K562 (cell line): ENCODE measurements at regions not wholly inside any gene's neighbourhood (a gene's known extent, or its start where the extent isn't known, plus 50 kb on each side); places are given as distances from the start of the nearest gene placed in this dataset.

Source experiments
- ATAC-seq: fragments of 200-7000 bp; cut with Tn5 transposase; 3 replicates; pipeline ENCODE4 v1.9.1; 2020; ENCODE audit warnings: moderate library complexity
- BruUV-seq: library from RNA; stranded (reverse); fragments of 400-500 nt; replicated peaks from 2 replicates; lab custom pipeline; 2021; lab: Mats Ljungman, UMichigan
- CTCF ChIA-PET: fragments of 300-600 bp; formaldehyde crosslinking; extraction: SDS; loops from one replicate; lab custom pipeline; 2021; ENCODE audit warnings: low intra/inter-chr PET ratio; lab: Yijun Ruan, JAX
- POLR2A ChIA-PET: fragments of 300-600, 350-650 bp; sonication (Branson Sonifier 250); formaldehyde crosslinking; extraction: SDS; loops from one replicate; lab custom pipeline; 2021; ENCODE audit warnings: antibody characterized with exemption, inconsistent platforms; lab: Yijun Ruan, JAX
- DNase-seq, 4 experiments: peaks; one replicate each; pipeline versions ENCODE4 v3.0.0 to v3.0.0-alpha.2; 2011 to 2018; ENCODE audit warnings: low spot score in 3 of 4, mixed read lengths in 3 of 4; ENCODE audit errors: extremely low read depth in 1 of 4
- FAIRE-seq: peaks from 2 replicates; lab custom pipeline; 2011; peaks lifted over from hg19 to GRCh38; lab: Jason Lieb, UNC
- H2AFZ ChIP-seq: 2 replicates; pipeline ENCODE4 v1.6.0; 2011; ENCODE audit warnings: low read depth, low read length, control low read depth, inconsistent platforms
- H3K27ac ChIP-seq: fragments of 200-600 bp; 3 replicates; pipeline ENCODE4 v1.8.0; 2011; ENCODE audit warnings: low read depth, mild to moderate bottlenecking, control low read depth, inconsistent platforms, low read length, moderate library complexity, mixed read lengths; ENCODE audit errors: extremely low read depth
- H3K27me3 ChIP-seq, 2 experiments: fragments of 300-600 bp in 1 of 2; 2 replicates in 1 of 2; 3 replicates in 1 of 2; pipeline versions ENCODE4 v1.6.0 to v1.8.0; 2011; ENCODE audit warnings: inconsistent platforms in 2 of 2, low read length in 2 of 2, mild to moderate bottlenecking in 1 of 2, mixed read lengths in 1 of 2, moderate library complexity in 1 of 2; ENCODE audit not compliant: control insufficient read depth in 2 of 2, insufficient read depth in 2 of 2
- H3K36me3 ChIP-seq: fragments of 300-600 bp; 3 replicates; pipeline ENCODE4 v1.8.0; 2011; ENCODE audit warnings: mild to moderate bottlenecking, low read length, inconsistent platforms; ENCODE audit not compliant: control insufficient read depth, insufficient read depth
- H3K4me1 ChIP-seq, 2 experiments: fragments of 200-600 bp in 1 of 2; replicated peaks in 1 of 2; 2 replicates in 1 of 2; 3 replicates in 1 of 2; pipeline versions ENCODE4 v1.5.1 to v1.8.0; 2011; ENCODE audit warnings: inconsistent platforms in 2 of 2, low read length in 2 of 2, mild to moderate bottlenecking in 1 of 2, mixed read lengths in 1 of 2, moderate library complexity in 1 of 2; ENCODE audit not compliant: control insufficient read depth in 2 of 2, insufficient read depth in 2 of 2
- H3K4me2 ChIP-seq: 2 replicates; pipeline ENCODE4 v1.6.1; 2011; ENCODE audit warnings: low read length, control low read depth, inconsistent platforms, mixed read lengths; ENCODE audit not compliant: insufficient read depth
- H3K4me3 ChIP-seq: fragments of 200-600 bp; sonication (generic), shearing (Covaris generic); 2 replicates; pipeline ENCODE4 v1.5.1; 2016; ENCODE audit warnings: control low read depth, inconsistent platforms
- H3K79me2 ChIP-seq: fragments of 200-600 bp; 3 replicates; pipeline ENCODE4 v1.8.0; 2011; ENCODE audit warnings: low read length, inconsistent platforms; ENCODE audit not compliant: control insufficient read depth, insufficient read depth
- H3K9ac ChIP-seq, 2 experiments: 2 replicates each; pipeline versions ENCODE4 v1.6.0 to v1.6.1; 2011; ENCODE audit warnings: low read depth in 2 of 2, low read length in 2 of 2, control low read depth in 1 of 2, inconsistent platforms in 1 of 2, mild to moderate bottlenecking in 1 of 2, mixed read lengths in 1 of 2; ENCODE audit not compliant: insufficient read depth in 1 of 2
- H3K9me1 ChIP-seq: one replicate; pipeline ENCODE4 v1.6.0; 2011; ENCODE audit warnings: inconsistent platforms, mild to moderate bottlenecking, low read length, moderate library complexity; ENCODE audit not compliant: control insufficient read depth, insufficient read depth
- H3K9me3 ChIP-seq: replicated peaks from 2 replicates; pipeline ENCODE4 v1.5.1; 2011; ENCODE audit warnings: low read depth, low read length, inconsistent platforms; ENCODE audit not compliant: control insufficient read depth, insufficient read depth
- H4K20me1 ChIP-seq: replicated peaks from 2 replicates; pipeline ENCODE4 v1.6.1; 2011; ENCODE audit warnings: low read length, inconsistent platforms, mixed read lengths; ENCODE audit not compliant: control insufficient read depth, insufficient read depth
- ARHGAP35 ChIP-seq: fragments of 450-650 bp; IDR thresholded peaks from 2 replicates; pipeline ENCODE4 v1.6.1; 2018; ENCODE audit not compliant: partially characterized antibody
- CHCHD3 ChIP-seq: fragments of 250-450 bp; sonication (Bioruptor Pico); IDR thresholded peaks from 2 replicates; pipeline ENCODE4 v2.1.2; 2022; ENCODE audit warnings: mild to moderate bottlenecking
- ELF2 ChIP-seq: fragments of 250-450 bp; sonication (Bioruptor Pico); IDR thresholded peaks from 2 replicates; pipeline ENCODE4 v1.5.0; 2021; ENCODE audit warnings: mild to moderate bottlenecking
- FOS ChIP-seq: IDR thresholded peaks from 3 replicates; pipeline ENCODE4 v1.6.1; 2011; ENCODE audit not compliant: insufficient read length; ENCODE audit errors: extremely low read depth
- KDM5B ChIP-seq: fragments of 200-600 bp; sonication (generic); IDR thresholded peaks from 2 replicates; pipeline ENCODE4 v1.6.1; 2012; ENCODE audit warnings: low read depth, mild to moderate bottlenecking, moderate library complexity, low read length, control low read depth, inconsistent platforms; ENCODE audit not compliant: insufficient replicate concordance
- KLF16 ChIP-seq: IDR thresholded peaks from 2 replicates; pipeline ENCODE4 v1.6.1; 2016; ENCODE audit warnings: antibody characterized with exemption
- MAFG ChIP-seq: fragments of 450-650 bp; conservative IDR thresholded peaks from 2 replicates; pipeline ENCODE4 v1.6.1; 2016; ENCODE audit warnings: missing genetic modification characterization, missing compliant biosample characterization
- MAX ChIP-seq: sonication (generic); formaldehyde crosslinking; IDR thresholded peaks from 2 replicates; pipeline ENCODE4 v1.9.0; 2022; ENCODE audit warnings: mild to moderate bottlenecking, missing genetic modification reagents
- MEF2A ChIP-seq: IDR thresholded peaks from 2 replicates; pipeline ENCODE4 v1.6.1; 2011; ENCODE audit warnings: low read depth, mild to moderate bottlenecking, low read length, moderate library complexity; ENCODE audit not compliant: control insufficient read depth
- PHB ChIP-seq: fragments of 250-450 bp; sonication (Bioruptor Pico); IDR thresholded peaks from 2 replicates; pipeline ENCODE4 v1.5.0; 2021
- SIN3A ChIP-seq, 2 experiments: fragments of 150-350 bp in 1 of 2; IDR thresholded peaks; 2 replicates each; pipeline ENCODE4 v1.6.1; 2011 to 2016; ENCODE audit warnings: borderline replicate concordance in 2 of 2, low read depth in 2 of 2, low read length in 2 of 2, mild to moderate bottlenecking in 2 of 2, moderate library complexity in 2 of 2; ENCODE audit not compliant: control insufficient read depth in 1 of 2
- SRF ChIP-seq, 2 experiments: fragments of 250-450, 450-650 bp in 1 of 2; sonication (Bioruptor Pico) in 1 of 2; sonication (generic) in 1 of 2; formaldehyde crosslinking; IDR thresholded peaks; 2 replicates each; pipeline versions ENCODE4 v1.5.0 to v1.5.1; 2020 to 2022; ENCODE audit warnings: mild to moderate bottlenecking in 1 of 2, missing genetic modification reagents in 1 of 2
- SRSF9 ChIP-seq: fragments of 200-400 bp; formaldehyde crosslinking; IDR thresholded peaks from 2 replicates; pipeline ENCODE4 v1.6.1; 2017; ENCODE audit warnings: low read depth, low read length, borderline replicate concordance
- THAP7 ChIP-seq: fragments of 250-450 bp; sonication (Bioruptor Pico); IDR thresholded peaks from 2 replicates; pipeline ENCODE4 v1.5.0; 2021
- ZFP91 ChIP-seq: sonication (generic); formaldehyde crosslinking; IDR thresholded peaks from 2 replicates; pipeline ENCODE4 v1.8.0; 2022; ENCODE audit warnings: mild to moderate bottlenecking, missing genetic modification reagents
- ZNF274 ChIP-seq: IDR thresholded peaks from 2 replicates; pipeline ENCODE4 v1.6.1; 2011; ENCODE audit warnings: low read depth, mild to moderate bottlenecking, low read length, moderate library complexity, borderline replicate concordance
- ZNF444 ChIP-seq: fragments of 250-450 bp; sonication (Bioruptor Pico); IDR thresholded peaks from 2 replicates; pipeline ENCODE4 v1.4.0; 2020; ENCODE audit warnings: mild to moderate bottlenecking, moderate library complexity
- ZNF584 ChIP-seq: fragments of 200-800 bp; sonication (Bioruptor generic); IDR thresholded peaks from 2 replicates; pipeline ENCODE4 v1.6.1; 2016; ENCODE audit warnings: low read depth, mild to moderate bottlenecking, missing genetic modification characterization, missing compliant biosample characterization
- WGBS: fragments of 100-300 bp; shearing (Covaris generic); methylation state at CpG from one replicate; pipeline ENCODE4 v1.1.6; 2016; ENCODE audit warnings: low coverage, mixed read lengths; ENCODE audit not compliant: insufficient coverage; ENCODE audit errors: missing lambda C conversion rate; 5-methylcytosine and 5-hydroxymethylcytosine counted together
- in situ Hi-C: fragments of 300-500 bp; cut with MboI; formaldehyde crosslinking; loops from 4 replicates; pipeline ENCODE4 v1.15.0; 2018; ENCODE audit warnings: inconsistent platforms, mixed read lengths
- intact Hi-C: fragments of 100-400 bp; cut with micrococcal nuclease; formaldehyde crosslinking; loops from 2 replicates; pipeline ENCODE4 v1.14.2; 2022

- H3K4me3 ChIP-seq: no peak overlapping the region
- WGBS: under 1% methylated on average over 6 of the region's 6 CpGs
- POLR2A ChIA-PET: interaction anchor here (0.7 to 1.1 kb wide), 2 partner anchors 18 to 58 kb away, joined by 3 read pairs; no protein-coding TSS in a partner anchor
- no peaks in the 10 kb centered on the region for H3K79me2 ChIP-seq
- no peak overlapping the region for H3K9ac ChIP-seq
- in situ Hi-C loops: no loop called here
- no peaks in the 10 kb centered on the region for H3K27me3 ChIP-seq
- no peak for DNase-seq
- H3K27ac ChIP-seq: no peak overlapping the region
- H3K4me1 ChIP-seq: no peaks in the 10 kb centered on the region
- CTCF ChIA-PET: no interaction called here
- no peak overlapping the region for H3K4me2 ChIP-seq
- intact Hi-C loops: no loop called here
- no peak for FAIRE-seq
- no peaks in the 10 kb centered on the region for H3K36me3 ChIP-seq
- ATAC-seq: no peak
- no TSS peak for BruUV-seq
- H4K20me1 ChIP-seq: no peaks in the 10 kb centered on the region; the same call in 1 of the 2 replicates
- H3K9me1 ChIP-seq: no peaks in the 10 kb centered on the region
- H2AFZ ChIP-seq: no peak overlapping the region
- no peaks in the 10 kb centered on the region for H3K9me3 ChIP-seq
- TF ChIP-seq ZFP91 (CRISPR knock-in tag) (no peak), PHB (CRISPR knock-in tag) (no peak), MAX (CRISPR knock-in tag) (no peak), SRF (CRISPR knock-in tag; IDR thresholded peaks at IDR 0.05) (no peak), KLF16 (no peak), FOS (no peak), ARHGAP35 (no peak), ELF2 (no peak), SRSF9 (no peak), KDM5B (no peak), MEF2A (no peak), ZNF584 (no peak), THAP7 (CRISPR knock-in tag) (no peak), ZNF444 (no peak), CHCHD3 (CRISPR knock-in tag) (no peak), ZNF274 (no peak), SIN3A (IDR thresholded peaks at IDR 0.05; ENCODE audit: borderline replicate concordance in 2 of 2, control insufficient read depth in 1 of 2, low read depth in 2 of 2, low read length in 2 of 2) (no peak), MAFG (tag) (no peak)
Observed at GRCh38 chr16:66007717-66008116, 358.8 kb upstream of the CDH5 start.
